ENCODE measurements at regions not wholly inside any gene's neighbourhood (a gene's known extent, or its start where the extent isn't known, plus 50 kb on each side); places are given as distances from the start of the nearest gene placed in this dataset.

DNA sequence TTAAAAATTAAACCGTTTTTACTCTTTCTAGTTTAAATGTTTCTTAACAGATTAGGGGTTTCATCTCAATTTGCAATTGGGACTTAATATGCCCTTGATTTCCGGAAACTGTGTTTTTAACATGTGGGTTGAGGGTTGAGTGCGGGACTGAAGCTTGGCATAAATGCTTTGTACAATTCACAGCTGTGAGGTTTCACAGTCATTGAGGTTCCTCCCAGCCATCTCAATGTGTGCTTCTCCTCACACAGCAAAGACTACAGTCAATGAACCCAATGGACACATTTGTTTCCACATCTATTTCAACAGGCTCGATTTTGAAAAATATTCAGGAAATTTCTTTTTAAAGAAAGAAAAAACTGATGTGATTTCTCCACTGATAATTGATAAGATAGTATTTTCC is 328.6 kb downstream of the TBC1D4 start:
- Histone ChIP-seq H3K9me2 (ENCODE audit: insufficient read depth) (peaks cover 19% of the 10 kb centered on the region; the same call in 1 of the 2 replicates), H3K36me3 (ENCODE audit: insufficient read depth) (no peaks in the 10 kb centered on the region), H3K4me2 (no peak overlapping the region), H3F3A (replicated peaks; ENCODE audit: low read depth) (no peaks in the 10 kb centered on the region), H2AFZ (no peak overlapping the region), H3K27ac (ENCODE audit: low read depth) (no peak overlapping the region), H3K4me3 (no peak overlapping the region), H3K79me2 (replicated peaks; ENCODE audit: insufficient read depth) (no peaks in the 10 kb centered on the region), H3K4me1 (ENCODE audit: insufficient read depth) (no peaks in the 10 kb centered on the region), H4K20me1 (replicated peaks; ENCODE audit: insufficient read depth) (no peaks in the 10 kb centered on the region), H3K27me3 (ENCODE audit: insufficient read depth) (no peaks in the 10 kb centered on the region)
- DNase-seq (ENCODE audit: low spot score): no peak
- no peaks in the 10 kb centered on the region for H3K4me1 Mint-ChIP-seq
- H3K4me3 Mint-ChIP-seq: no peak overlapping the region
- H3K9me3 Mint-ChIP-seq: peaks cover 13% of the 10 kb centered on the region
- no peaks in the 10 kb centered on the region for H3K27me3 Mint-ChIP-seq (ENCODE audit: insufficient read depth, low read depth, poor library complexity)
- H3K27ac Mint-ChIP-seq: no peak overlapping the region
- TF ChIP-seq EZH2 (IDR thresholded peaks at IDR 0.05; ENCODE audit: low read depth, unreplicated experiment) (no peak), POLR2AphosphoS5 (IDR thresholded peaks at IDR 0.05; ENCODE audit: low read depth) (no peak), STAT1 (IDR thresholded peaks at IDR 0.05; ENCODE audit: unreplicated experiment) (no peak), JUNB (IDR thresholded peaks at IDR 0.05; ENCODE audit: unreplicated experiment) (no peak), NANOG (IDR thresholded peaks at IDR 0.05; ENCODE audit: borderline replicate concordance) (no peak)
- TF ChIP-seq, protein P1, sequence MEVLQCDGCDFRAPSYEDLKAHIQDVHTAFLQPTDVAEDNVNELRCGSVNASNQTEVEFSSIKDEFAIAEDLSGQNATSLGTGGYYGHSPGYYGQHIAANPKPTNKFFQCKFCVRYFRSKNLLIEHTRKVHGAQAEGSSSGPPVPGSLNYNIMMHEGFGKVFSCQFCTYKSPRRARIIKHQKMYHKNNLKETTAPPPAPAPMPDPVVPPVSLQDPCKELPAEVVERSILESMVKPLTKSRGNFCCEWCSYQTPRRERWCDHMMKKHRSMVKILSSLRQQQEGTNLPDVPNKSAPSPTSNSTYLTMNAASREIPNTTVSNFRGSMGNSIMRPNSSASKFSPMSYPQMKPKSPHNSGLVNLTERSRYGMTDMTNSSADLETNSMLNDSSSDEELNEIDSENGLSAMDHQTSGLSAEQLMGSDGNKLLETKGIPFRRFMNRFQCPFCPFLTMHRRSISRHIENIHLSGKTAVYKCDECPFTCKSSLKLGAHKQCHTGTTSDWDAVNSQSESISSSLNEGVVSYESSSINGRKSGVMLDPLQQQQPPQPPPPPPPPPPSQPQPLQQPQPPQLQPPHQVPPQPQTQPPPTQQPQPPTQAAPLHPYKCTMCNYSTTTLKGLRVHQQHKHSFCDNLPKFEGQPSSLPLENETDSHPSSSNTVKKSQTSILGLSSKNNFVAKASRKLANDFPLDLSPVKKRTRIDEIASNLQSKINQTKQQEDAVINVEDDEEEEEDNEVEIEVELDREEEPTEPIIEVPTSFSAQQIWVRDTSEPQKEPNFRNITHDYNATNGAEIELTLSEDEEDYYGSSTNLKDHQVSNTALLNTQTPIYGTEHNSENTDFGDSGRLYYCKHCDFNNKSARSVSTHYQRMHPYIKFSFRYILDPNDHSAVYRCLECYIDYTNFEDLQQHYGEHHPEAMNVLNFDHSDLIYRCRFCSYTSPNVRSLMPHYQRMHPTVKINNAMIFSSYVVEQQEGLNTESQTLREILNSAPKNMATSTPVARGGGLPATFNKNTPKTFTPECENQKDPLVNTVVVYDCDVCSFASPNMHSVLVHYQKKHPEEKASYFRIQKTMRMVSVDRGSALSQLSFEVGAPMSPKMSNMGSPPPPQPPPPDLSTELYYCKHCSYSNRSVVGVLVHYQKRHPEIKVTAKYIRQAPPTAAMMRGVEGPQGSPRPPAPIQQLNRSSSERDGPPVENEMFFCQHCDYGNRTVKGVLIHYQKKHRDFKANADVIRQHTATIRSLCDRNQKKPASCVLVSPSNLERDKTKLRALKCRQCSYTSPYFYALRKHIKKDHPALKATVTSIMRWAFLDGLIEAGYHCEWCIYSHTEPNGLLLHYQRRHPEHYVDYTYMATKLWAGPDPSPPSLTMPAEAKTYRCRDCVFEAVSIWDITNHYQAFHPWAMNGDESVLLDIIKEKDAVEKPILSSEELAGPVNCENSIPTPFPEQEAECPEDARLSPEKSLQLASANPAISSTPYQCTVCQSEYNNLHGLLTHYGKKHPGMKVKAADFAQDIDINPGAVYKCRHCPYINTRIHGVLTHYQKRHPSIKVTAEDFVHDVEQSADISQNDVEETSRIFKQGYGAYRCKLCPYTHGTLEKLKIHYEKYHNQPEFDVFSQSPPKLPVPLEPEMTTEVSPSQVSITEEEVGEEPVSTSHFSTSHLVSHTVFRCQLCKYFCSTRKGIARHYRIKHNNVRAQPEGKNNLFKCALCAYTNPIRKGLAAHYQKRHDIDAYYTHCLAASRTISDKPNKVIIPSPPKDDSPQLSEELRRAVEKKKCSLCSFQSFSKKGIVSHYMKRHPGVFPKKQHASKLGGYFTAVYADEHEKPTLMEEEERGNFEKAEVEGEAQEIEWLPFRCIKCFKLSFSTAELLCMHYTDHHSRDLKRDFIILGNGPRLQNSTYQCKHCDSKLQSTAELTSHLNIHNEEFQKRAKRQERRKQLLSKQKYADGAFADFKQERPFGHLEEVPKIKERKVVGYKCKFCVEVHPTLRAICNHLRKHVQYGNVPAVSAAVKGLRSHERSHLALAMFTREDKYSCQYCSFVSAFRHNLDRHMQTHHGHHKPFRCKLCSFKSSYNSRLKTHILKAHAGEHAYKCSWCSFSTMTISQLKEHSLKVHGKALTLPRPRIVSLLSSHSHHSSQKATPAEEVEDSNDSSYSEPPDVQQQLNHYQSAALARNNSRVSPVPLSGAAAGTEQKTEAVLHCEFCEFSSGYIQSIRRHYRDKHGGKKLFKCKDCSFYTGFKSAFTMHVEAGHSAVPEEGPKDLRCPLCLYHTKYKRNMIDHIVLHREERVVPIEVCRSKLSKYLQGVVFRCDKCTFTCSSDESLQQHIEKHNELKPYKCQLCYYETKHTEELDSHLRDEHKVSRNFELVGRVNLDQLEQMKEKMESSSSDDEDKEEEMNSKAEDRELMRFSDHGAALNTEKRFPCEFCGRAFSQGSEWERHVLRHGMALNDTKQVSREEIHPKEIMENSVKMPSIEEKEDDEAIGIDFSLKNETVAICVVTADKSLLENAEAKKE (CRISPR knock-in tag; IDR thresholded peaks at IDR 0.05): no peak
- H3K36me3 Mint-ChIP-seq (ENCODE audit: low read depth): peaks cover 8% of the 10 kb centered on the region; the same call in 2 of the 3 replicates
- no peak for ATAC-seq

DNA sequence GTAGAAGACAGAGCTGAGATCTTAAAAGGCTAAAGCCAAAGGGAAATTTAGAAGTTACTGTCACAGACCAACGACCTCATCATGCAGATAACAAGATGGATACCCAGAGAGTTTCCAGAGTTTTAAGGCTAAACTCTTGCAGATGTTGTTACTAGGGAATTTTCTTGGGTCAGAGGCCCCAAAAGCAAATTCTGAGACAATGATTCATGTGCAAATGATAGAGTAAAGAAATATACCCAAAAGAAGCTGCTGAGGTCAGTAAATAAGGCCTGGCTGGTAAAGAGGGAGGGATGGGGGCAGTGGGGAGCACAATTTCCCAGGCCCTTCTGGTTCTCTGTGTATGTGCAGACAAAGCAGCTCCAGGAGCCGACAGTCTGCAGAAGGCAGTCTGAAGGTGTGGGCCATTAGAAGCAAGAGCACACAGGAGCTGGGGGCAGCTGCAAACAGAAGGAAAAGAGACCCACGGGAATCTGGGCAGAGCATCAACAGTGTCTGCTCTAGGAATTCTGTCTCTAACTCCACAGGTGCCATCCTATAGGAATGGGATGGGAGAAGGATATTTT is 330.8 kb downstream of the TBC1D4 start:
- H3K4me2 ChIP-seq: no peak overlapping the region
- TF ChIP-seq STAT1 (IDR thresholded peaks at IDR 0.05; ENCODE audit: unreplicated experiment): no peak
- no peak for TF ChIP-seq POLR2AphosphoS5 (IDR thresholded peaks at IDR 0.05; ENCODE audit: low read depth)
- no peak for TF ChIP-seq NANOG (IDR thresholded peaks at IDR 0.05; ENCODE audit: borderline replicate concordance)
- no peak for TF ChIP-seq EZH2phosphoT487 (IDR thresholded peaks at IDR 0.05; ENCODE audit: unreplicated experiment)
- TF ChIP-seq EZH2 (IDR thresholded peaks at IDR 0.05; ENCODE audit: low read depth, unreplicated experiment): no peak
- TF ChIP-seq, protein P2, sequence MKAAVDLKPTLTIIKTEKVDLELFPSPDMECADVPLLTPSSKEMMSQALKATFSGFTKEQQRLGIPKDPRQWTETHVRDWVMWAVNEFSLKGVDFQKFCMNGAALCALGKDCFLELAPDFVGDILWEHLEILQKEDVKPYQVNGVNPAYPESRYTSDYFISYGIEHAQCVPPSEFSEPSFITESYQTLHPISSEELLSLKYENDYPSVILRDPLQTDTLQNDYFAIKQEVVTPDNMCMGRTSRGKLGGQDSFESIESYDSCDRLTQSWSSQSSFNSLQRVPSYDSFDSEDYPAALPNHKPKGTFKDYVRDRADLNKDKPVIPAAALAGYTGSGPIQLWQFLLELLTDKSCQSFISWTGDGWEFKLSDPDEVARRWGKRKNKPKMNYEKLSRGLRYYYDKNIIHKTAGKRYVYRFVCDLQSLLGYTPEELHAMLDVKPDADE (IDR thresholded peaks at IDR 0.05): no peak
- TF ChIP-seq ZNF331 (CRISPR knock-in tag; IDR thresholded peaks at IDR 0.05; ENCODE audit: low read depth): no peak
- TF ChIP-seq JUNB (IDR thresholded peaks at IDR 0.05; ENCODE audit: unreplicated experiment): no peak
- TF ChIP-seq, protein P3, sequence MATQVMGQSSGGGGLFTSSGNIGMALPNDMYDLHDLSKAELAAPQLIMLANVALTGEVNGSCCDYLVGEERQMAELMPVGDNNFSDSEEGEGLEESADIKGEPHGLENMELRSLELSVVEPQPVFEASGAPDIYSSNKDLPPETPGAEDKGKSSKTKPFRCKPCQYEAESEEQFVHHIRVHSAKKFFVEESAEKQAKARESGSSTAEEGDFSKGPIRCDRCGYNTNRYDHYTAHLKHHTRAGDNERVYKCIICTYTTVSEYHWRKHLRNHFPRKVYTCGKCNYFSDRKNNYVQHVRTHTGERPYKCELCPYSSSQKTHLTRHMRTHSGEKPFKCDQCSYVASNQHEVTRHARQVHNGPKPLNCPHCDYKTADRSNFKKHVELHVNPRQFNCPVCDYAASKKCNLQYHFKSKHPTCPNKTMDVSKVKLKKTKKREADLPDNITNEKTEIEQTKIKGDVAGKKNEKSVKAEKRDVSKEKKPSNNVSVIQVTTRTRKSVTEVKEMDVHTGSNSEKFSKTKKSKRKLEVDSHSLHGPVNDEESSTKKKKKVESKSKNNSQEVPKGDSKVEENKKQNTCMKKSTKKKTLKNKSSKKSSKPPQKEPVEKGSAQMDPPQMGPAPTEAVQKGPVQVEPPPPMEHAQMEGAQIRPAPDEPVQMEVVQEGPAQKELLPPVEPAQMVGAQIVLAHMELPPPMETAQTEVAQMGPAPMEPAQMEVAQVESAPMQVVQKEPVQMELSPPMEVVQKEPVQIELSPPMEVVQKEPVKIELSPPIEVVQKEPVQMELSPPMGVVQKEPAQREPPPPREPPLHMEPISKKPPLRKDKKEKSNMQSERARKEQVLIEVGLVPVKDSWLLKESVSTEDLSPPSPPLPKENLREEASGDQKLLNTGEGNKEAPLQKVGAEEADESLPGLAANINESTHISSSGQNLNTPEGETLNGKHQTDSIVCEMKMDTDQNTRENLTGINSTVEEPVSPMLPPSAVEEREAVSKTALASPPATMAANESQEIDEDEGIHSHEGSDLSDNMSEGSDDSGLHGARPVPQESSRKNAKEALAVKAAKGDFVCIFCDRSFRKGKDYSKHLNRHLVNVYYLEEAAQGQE (IDR thresholded peaks at IDR 0.05; ENCODE audit: unreplicated experiment): no peak
- TF ChIP-seq ZNF114 (CRISPR knock-in tag; IDR thresholded peaks at IDR 0.05): no peak

More for the DNA sequence above, 330.8 kb downstream of the TBC1D4 start:
- Histone ChIP-seq H3F3A (replicated peaks; ENCODE audit: low read depth) (no peaks in the 10 kb centered on the region), H3K79me2 (replicated peaks; ENCODE audit: insufficient read depth) (no peaks in the 10 kb centered on the region), H3K27me3 (ENCODE audit: insufficient read depth) (no peaks in the 10 kb centered on the region), H4K20me1 (replicated peaks; ENCODE audit: insufficient read depth) (no peaks in the 10 kb centered on the region), H3K4me1 (ENCODE audit: insufficient read depth) (no peaks in the 10 kb centered on the region), H3K27ac (ENCODE audit: low read depth) (no peak overlapping the region), H2AFZ (no peak overlapping the region), H3K36me3 (ENCODE audit: insufficient read depth) (no peaks in the 10 kb centered on the region), H3K4me3 (no peak overlapping the region), H3K9me2 (ENCODE audit: insufficient read depth) (peaks cover 16% of the 10 kb centered on the region; the same call in 1 of the 2 replicates)
- Mint-ChIP-seq H3K27ac (no peak overlapping the region), H3K9me3 (peaks cover 9% of the 10 kb centered on the region), H3K4me3 (no peak overlapping the region), H3K4me1 (peaks cover 5% of the 10 kb centered on the region; the same call in 1 of the 3 replicates), H3K36me3 (ENCODE audit: low read depth) (peaks cover 8% of the 10 kb centered on the region; the same call in 2 of the 3 replicates), H3K27me3 (ENCODE audit: insufficient read depth, low read depth, poor library complexity) (no peaks in the 10 kb centered on the region)
- DNase-seq (ENCODE audit: low spot score): no peak
- no peak for ATAC-seq
